ENCODE measurements at regions not wholly inside any gene's neighbourhood (a gene's known extent, or its start where the extent isn't known, plus 50 kb on each side); places are given as distances from the start of the nearest gene placed in this dataset.

DNA sequence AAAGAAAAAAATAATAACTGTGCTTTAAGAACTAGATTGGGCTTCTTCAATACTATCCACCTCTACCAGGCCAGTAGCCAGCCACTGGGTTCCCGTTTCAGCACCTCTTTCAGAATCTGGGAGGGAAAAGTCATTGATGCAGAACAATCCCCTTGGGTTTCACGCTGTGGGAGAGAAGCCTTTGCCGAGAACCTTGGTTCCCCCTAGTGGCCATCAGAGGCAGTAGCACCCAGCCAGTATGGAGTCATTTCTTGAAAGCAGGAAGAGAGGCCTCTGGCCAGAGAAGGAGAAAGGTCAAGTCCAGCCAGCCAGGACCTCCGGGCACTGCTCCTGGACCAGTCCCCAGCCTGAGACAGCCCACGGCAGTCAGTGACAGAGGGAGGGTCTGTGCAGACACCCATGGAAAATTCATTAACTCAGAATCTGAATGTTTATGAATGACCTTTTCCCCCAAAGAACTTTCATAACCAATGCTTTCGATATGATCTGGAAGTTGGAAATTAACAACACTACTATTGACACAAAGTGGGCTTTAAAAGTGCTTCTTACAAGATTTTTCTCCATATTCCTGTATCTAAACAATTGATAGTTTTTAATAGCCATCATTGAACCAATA is 51.2 kb upstream of the CDH5 start:
- peak; percentile 8 to 31 for DNase-seq (ENCODE audit: low read depth in 2 of 2)

GRCh38 chr16:66311306-66311705 is 55.2 kb upstream of the CDH5 start:
- DNase-seq (ENCODE audit: low read depth in 2 of 2) = no peak

DNA sequence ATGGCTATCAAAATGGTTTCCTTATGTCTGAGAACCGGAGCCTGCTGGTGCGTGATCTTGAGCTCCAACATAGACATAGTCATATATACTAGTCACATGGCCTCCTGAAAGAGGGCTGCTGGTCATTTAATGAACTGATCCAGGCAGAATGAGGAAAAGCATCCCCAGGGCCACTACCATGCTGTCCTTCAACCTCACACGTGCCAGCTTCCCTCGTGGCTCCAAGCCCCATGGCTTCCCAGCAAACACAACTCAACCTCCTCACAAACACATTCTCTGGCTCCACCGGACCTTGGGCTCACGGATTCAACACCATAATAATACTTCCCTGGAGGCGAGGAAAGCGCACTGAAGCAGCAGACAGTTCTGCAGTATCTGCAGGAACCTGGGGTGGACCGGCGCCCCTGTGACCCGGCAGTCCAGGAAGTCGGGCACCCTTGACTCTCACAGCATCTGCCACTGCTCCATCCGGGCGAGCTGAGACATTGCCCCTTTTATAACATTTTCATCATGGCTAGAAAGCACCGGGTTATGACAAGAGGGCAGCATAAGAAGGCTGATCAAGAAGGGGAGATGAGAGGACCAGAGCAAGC is 57.2 kb upstream of the CDH5 start:
- no peak for DNase-seq (ENCODE audit: low read depth in 2 of 2)

- DNase-seq (ENCODE audit: low read depth in 2 of 2) = no peak
Observed at GRCh38 chr16:66308096-66308495, 58.4 kb upstream of the CDH5 start.

- DNase-seq (ENCODE audit: low read depth in 2 of 2) = no peak
Observed at GRCh38 chr16:66306366-66307150, 59.9 kb upstream of the CDH5 start.

DNA sequence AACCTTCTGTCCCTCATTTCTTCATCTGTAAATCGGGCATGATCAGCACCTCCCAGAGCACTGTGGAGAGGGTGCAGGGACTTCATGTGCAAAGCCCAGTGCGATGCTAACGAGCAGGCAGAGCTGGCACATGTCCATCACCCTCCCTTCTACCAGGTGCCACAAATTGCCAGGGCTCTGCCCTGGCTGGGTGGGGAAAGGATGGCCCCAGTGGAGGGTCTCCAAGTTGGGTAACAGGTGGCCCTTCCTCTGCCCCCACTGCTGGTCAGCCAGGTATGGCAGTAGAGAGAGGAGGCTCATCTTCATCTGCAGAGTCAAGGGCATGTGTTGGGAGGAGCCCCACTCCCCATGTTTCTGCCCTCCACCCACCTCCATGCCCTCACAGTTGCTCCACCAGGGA is 61.5 kb upstream of the CDH5 start:
- DNase-seq (ENCODE audit: low read depth in 2 of 2) = no peak

GRCh38 chr16:66304151-66304550 is 62.3 kb upstream of the CDH5 start:
- DNase-seq (ENCODE audit: low read depth in 2 of 2) = no peak

GRCh38 chr16:66300501-66300900 is 66.0 kb upstream of the CDH5 start:
- no peak for DNase-seq (ENCODE audit: low read depth in 2 of 2)

- DNase-seq (ENCODE audit: low read depth in 2 of 2) = no peak
Observed at GRCh38 chr16:66300037-66300436, 66.5 kb upstream of the CDH5 start.

DNA sequence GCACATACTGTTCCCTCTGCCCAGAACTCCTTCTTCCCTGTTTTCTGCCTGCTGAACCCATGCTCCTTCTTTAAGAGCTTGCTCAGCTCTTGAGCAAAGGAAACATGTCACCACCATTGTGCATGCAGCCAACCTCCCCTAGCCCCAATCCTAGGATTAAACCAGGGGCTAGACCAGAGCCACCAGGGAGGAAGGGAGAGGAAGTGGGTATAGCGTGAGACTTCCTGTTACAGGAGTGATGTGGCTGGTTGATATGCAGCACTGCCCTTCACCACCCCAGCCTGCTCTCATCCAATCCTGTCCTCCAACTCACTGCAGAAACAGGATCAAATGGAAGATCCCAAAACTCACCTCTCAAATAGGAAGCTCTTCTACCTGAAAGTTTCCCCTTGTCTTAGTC is 67.1 kb upstream of the CDH5 start:
- no peak for DNase-seq (ENCODE audit: low read depth in 2 of 2)

- DNase-seq (ENCODE audit: low read depth in 2 of 2) = no peak
Observed at GRCh38 chr16:66298571-66299120, 67.8 kb upstream of the CDH5 start.

DNA sequence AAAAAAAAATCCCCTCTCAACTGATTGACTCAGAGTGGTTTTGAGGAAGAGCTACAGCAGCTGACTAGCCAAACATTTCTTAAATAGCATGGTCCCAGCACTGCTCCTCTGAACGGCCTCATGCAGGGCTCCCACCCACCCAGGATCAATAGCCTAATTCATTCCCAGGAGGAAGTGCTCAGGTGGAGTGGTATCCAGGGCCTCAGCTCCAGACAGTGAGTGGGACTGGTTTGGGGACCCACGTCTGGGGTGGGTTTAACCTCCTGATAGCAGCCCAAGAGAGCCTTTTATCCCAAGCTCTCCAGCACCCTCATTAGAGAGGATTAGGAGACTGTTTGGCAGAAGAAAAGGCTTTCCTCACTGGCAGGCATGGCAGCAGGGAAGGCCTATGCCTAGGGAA is 68.5 kb upstream of the CDH5 start:
- no peak for DNase-seq (ENCODE audit: low read depth in 2 of 2)

GRCh38 chr16:66296591-66296990 is 69.9 kb upstream of the CDH5 start:
- DNase-seq (ENCODE audit: low read depth in 2 of 2) = no peak

DNA sequence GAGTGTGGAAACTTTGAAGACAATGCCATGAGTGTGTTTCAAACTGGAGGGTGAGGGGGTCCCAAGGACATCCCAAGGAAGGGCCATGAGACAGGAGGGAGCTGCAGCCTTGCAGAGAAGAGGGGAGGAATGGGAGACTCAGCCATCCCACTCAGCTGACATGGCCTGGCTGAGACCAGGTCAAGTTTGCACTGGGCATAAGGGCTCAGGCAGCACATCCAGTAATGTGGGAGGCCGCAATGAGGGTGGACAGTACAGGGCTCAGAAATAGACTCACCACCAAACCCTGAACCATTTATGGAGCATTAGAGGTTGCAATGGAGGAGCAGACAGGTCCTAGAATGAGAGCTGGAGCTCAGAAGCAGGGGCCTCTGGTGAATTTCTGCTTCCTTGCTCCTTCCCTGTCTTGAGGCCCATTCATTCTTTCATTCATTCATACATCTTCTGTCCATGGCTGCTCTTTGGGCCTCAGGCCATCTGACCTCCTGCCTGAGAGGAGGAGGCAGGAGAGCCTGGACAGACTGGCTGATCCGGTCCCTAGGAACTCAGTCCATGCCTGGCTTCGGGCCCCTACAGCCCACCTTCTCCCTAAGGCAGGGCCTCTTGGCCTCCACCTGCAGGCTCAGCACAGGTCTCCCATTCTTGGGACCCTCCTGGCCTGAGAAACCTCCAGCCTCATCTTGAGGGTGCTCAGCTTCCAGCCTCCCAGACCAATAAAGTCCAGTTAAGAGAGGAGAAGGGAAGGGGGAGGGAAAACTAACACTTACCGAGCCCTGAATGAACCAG is 70.5 kb upstream of the CDH5 start:
- no peak for DNase-seq (ENCODE audit: low read depth in 2 of 2)

DNA sequence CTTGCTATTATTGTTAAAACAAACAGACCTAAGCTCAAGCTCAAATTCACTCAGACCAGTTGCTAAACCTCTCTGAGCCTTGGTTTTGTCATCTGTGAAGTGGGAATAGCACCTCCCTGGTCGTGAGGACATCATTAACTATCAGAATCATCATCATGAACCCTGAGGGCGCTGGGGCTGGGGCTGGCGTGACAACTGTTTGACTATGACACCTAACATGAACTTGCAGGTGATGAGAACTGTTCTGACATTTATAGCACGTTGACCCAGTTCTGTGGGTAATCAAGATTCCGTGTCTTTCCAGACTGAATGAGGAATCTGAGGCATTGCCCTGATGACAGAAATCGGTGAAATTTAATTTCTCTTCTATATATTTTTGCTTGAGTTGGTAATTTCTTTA is 71.3 kb upstream of the CDH5 start:
- no peak for DNase-seq (ENCODE audit: low read depth in 2 of 2)

GRCh38 chr16:66294507-66294906 is 72.0 kb upstream of the CDH5 start:
- no peak for DNase-seq (ENCODE audit: low read depth in 2 of 2)

DNA sequence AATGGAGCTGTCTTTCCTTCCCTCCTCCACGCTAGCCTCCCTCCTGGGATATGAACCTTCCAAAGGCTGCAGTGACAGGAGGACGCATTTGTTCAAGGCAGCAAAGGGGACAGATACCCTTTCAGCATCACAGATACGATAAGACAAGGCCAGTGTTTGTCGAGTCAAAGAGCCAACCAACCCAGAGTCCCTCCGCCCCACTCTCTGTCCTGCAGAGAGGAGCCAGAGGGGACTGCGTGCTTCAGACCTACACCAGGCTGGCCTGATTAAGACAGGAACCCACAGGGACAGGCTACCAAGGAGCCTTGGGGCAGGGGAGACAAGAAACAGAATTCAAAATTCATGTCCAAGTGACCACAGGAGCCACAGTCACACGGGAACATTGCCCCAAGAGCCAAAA is 72.6 kb upstream of the CDH5 start:
- no peak for DNase-seq (ENCODE audit: low read depth in 2 of 2)

DNA sequence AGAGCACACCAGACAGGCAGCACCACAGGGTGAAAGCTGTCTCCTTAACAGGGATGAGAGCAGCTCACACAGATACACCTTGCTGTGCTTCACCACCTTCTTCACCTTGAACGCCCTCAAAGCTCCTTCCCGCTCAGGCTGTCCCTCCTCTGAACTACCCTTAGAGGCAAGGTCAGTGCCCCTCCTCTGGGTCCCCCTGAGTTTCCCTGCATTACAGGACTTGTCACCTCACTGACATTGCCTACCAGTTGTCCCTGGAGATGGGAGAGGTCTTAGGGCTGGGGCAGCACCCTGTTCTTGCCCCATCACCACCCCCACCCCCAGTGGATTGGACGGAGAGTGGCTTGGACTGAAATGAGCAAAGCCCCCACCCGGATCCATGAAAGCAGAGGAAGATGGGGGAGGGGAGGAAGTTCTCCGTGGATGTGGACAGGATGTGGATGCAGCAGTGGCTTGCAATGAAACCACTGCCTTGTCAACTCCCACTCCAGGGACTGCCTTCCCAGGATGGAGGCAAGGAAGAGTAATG is 73.2 kb upstream of the CDH5 start:
- DNase-seq (ENCODE audit: low read depth in 2 of 2) = no peak

DNA sequence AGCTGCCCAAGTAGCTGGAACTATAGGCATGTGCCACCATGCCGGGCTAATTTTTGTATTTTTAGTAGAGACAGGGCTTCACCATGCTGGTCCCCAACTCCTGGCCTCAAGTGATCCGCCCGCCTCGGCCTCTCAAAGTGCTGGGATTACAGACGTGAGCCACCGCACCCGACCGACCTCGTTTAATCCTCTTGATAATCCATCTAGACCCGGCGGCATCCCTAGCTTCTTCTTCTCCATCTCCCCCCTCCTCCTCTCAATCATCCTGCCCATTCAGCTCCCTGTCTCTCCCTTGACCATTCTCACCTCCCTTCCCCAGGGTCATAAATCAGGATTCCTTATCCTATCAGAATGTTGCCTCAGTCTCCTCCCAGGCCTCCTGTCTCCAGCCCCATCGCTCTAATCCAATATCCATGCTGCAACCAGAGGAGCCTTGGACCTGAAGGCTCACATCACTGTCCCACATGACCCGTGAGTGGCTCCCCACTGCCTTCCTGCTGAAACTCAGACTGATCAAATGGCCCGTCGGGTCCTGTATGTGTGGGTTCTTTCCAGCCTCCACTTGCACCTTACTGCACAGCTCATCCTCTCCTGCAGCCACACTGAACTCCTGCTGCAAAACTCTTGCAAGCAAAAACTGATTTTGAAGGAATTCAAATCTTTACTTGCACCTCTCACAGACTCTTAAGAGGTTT is 74.1 kb upstream of the CDH5 start:
- no peak for DNase-seq (ENCODE audit: low read depth in 2 of 2)

DNA sequence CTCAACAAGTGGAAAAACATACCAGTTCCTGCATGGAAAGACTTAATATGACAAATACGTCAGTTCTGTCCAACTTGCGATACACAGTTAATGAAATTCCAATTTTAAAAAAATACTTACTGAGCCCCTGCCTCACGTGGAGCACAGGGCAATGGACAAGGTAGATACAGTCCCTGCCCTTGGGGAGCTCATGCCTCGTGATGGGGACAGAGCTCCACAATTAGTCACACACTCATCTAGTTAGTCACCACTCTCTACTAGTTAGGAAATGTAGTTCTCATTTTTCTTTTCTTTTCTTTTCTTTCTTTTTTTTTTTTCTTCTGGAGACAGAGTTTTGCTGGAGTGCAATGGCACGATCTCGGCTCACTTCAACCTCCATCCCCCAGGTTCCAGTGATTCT is 74.7 kb upstream of the CDH5 start:
- DNase-seq (ENCODE audit: low read depth in 2 of 2) = no peak

DNA sequence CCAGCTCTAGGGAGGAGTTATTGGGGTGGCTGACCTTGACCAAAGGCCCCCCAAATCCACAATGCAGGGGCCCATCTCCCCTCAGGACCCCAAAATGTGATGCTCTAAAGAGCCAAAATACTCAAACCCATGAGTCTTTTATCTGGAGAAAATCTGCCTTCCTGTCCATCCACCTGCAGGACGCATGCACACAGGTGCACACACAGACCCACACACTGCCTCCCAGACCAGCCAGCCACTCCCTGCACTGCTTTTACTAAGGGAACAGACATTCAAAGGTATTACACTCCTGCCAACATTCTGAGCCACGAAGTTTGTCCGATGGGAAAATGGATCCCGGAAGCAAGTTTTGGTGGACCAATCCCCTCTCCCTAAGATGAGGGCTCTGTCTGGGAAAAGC is 76.1 kb upstream of the CDH5 start:
- no peak for DNase-seq (ENCODE audit: low read depth in 2 of 2)
